ENCODE measurements at regions not wholly inside any gene's neighbourhood (a gene's known extent, or its start where the extent isn't known, plus 50 kb on each side); places are given as distances from the start of the nearest gene placed in this dataset.

DNA sequence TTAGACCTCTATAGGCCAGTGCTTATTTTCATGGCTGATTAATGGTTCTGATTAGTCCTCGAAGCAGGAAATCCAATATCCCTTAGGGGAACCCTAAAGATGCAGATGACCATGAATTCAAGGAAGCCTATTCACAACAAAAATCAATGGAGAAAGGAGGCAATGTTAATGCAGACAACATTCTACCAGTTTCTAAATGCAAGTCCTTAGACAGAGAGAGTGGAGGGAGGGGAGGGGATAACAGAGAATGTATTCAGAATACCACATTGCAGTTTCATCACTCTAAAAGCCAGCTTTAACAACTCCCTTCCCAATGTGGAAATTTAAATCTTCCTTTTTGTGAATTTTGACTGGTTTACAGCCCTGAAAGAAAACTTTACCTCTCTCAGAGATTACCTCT lies 87.1 kb upstream of the POU3F2 start:
- TF ChIP-seq, protein P1, sequence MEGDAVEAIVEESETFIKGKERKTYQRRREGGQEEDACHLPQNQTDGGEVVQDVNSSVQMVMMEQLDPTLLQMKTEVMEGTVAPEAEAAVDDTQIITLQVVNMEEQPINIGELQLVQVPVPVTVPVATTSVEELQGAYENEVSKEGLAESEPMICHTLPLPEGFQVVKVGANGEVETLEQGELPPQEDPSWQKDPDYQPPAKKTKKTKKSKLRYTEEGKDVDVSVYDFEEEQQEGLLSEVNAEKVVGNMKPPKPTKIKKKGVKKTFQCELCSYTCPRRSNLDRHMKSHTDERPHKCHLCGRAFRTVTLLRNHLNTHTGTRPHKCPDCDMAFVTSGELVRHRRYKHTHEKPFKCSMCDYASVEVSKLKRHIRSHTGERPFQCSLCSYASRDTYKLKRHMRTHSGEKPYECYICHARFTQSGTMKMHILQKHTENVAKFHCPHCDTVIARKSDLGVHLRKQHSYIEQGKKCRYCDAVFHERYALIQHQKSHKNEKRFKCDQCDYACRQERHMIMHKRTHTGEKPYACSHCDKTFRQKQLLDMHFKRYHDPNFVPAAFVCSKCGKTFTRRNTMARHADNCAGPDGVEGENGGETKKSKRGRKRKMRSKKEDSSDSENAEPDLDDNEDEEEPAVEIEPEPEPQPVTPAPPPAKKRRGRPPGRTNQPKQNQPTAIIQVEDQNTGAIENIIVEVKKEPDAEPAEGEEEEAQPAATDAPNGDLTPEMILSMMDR (IDR thresholded peaks at IDR 0.05), result no peak
- no peak for ATAC-seq
- no peak for DNase-seq
- no peak overlapping the region for H3K4me3 ChIP-seq
- no peaks in the 10 kb centered on the region for H3K36me3 ChIP-seq
- no peak overlapping the region for H3K27ac ChIP-seq
- intact Hi-C loops (cut with DNase I), result no loop called here
- H3K4me1 ChIP-seq, result peaks cover 3% of the 10 kb centered on the region
- no peaks in the 10 kb centered on the region for H3K27me3 ChIP-seq (ENCODE audit: low read depth)
- H3K9me3 ChIP-seq, result no peaks in the 10 kb centered on the region

DNA sequence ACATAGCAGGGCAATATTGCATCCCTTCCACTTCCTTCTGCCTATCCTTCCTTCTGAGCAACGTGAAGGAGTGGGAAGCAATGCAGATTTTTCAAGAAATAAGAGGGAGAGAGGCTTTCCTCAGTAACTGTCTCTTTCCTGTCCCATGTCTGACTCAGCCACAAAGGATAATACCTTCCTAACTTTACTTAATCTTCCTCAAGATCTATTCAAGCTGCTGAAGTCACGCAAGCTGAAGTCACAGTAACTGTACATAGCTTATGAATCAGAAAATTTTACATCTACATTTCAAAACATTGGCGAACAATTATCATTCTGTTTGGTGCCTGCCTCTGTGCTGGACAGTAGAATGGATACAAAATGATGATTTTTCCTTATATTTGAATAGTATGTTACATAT lies 86.4 kb upstream of the POU3F2 start:
- Histone ChIP-seq H3K4me3 (no peak overlapping the region), H3K4me1 (peaks cover 3% of the 10 kb centered on the region), H3K27me3 (ENCODE audit: low read depth) (no peaks in the 10 kb centered on the region), H3K36me3 (no peaks in the 10 kb centered on the region), H3K27ac (no peak overlapping the region), H3K9me3 (no peaks in the 10 kb centered on the region)
- intact Hi-C loops (cut with DNase I), result no loop called here
- DNase-seq (no peak), ATAC-seq (no peak)
- TF ChIP-seq, protein P1 (IDR thresholded peaks at IDR 0.05), result no peak

DNA sequence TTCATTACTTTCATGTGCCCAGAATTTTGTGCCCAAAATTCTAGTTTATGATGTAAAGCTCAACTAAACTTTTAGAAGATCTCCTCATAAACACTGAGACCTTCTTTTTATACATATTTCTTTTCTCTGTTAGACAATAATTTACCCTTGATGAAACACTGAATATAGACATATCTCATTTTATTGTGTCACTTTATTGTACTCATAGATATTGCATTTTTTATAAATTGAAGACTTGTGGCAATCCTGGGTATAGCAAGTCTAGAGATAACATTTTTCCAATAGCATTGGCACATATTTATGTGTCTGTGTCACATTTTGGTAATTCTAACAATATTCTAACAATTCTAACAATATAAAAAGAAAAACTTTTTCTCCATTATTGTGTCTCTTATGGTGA lies 74.9 kb upstream of the POU3F2 start:
- no peaks in the 10 kb centered on the region for H3K9me3 ChIP-seq
- H3K27ac ChIP-seq, result no peak overlapping the region
- ATAC-seq, result no peak
- H3K27me3 ChIP-seq (ENCODE audit: low read depth), result no peaks in the 10 kb centered on the region
- intact Hi-C loops (cut with DNase I), result no loop called here
- no peaks in the 10 kb centered on the region for H3K4me1 ChIP-seq
- no peaks in the 10 kb centered on the region for H3K36me3 ChIP-seq
- TF ChIP-seq, protein P1 (IDR thresholded peaks at IDR 0.05), result no peak
- no peak for DNase-seq
- no peak overlapping the region for H3K4me3 ChIP-seq

DNA sequence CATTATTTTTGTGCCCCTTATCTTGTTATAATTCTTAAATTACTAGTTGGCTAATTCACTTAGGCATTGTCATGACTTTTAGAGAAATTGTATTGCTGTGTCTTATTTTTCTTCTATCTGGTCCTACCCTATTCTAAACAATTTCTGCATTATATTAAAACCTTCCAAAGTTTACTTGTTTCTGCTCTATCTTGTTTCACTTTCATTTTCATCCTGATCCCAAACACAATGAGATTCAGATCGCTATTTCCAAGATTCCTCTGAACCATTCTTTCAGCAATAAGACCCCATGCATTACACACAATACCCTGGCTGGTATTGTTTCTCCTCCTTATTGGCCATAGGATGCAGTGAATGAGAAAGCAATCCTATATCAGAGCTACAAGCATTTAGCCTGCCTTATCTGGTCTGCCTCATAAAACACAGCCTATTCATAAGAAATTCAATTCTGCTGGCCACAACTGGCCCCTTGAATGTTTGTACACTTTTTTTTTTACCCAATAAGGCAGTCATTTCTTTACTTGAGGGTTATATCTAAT lies 69.9 kb upstream of the POU3F2 start:
- no peaks in the 10 kb centered on the region for H3K36me3 ChIP-seq
- no peaks in the 10 kb centered on the region for H3K27me3 ChIP-seq (ENCODE audit: low read depth)
- TF ChIP-seq, protein P1 (IDR thresholded peaks at IDR 0.05), result no peak
- H3K27ac ChIP-seq, result no peak overlapping the region
- intact Hi-C loops (cut with DNase I), result no loop called here
- no peaks in the 10 kb centered on the region for H3K9me3 ChIP-seq
- H3K4me1 ChIP-seq, result no peaks in the 10 kb centered on the region
- no peak for DNase-seq
- ATAC-seq, result no peak
- peak overlapping the region; percentile 28 for H3K4me3 ChIP-seq

GRCh38 chr6:98769546-98769945 lies 64.8 kb upstream of the POU3F2 start:
- Histone ChIP-seq H3K4me3 (no peak overlapping the region), H3K9me3 (no peaks in the 10 kb centered on the region), H3K4me1 (no peaks in the 10 kb centered on the region), H3K36me3 (no peaks in the 10 kb centered on the region), H3K27ac (no peak overlapping the region), H3K27me3 (ENCODE audit: low read depth) (no peaks in the 10 kb centered on the region)
- DNase-seq, result no peak
- TF ChIP-seq, protein P1 (IDR thresholded peaks at IDR 0.05), result no peak
- ATAC-seq, result no peak
- intact Hi-C loops (cut with DNase I), result no loop called here

- H3K9me3 ChIP-seq, result no peaks in the 10 kb centered on the region
- no peak overlapping the region for H3K27ac ChIP-seq
- TF ChIP-seq, protein P1 (IDR thresholded peaks at IDR 0.05), result no peak
- no peak overlapping the region for H3K4me3 ChIP-seq
- H3K27me3 ChIP-seq (ENCODE audit: low read depth), result no peaks in the 10 kb centered on the region
- ATAC-seq (no peak), DNase-seq (no peak)
- intact Hi-C loops (cut with DNase I), result no loop called here
- H3K36me3 ChIP-seq, result no peaks in the 10 kb centered on the region
- no peaks in the 10 kb centered on the region for H3K4me1 ChIP-seq
Observed at GRCh38 chr6:98775205-98775604, 59.2 kb upstream of the POU3F2 start.
